GM23338 (cell line): ENCODE measurements at regions not wholly inside any gene's neighbourhood (a gene's known extent, or its start where the extent isn't known, plus 50 kb on each side); places are given as distances from the start of the nearest gene placed in this dataset.

Source experiments
- CREB1 ChIP-seq: fragments of 250-450 bp; sonication (Bioruptor Pico); IDR thresholded peaks from 2 replicates; pipeline ENCODE4 v1.5.0; 2020; ENCODE audit warnings: low read depth, mild to moderate bottlenecking, moderate library complexity
- CTCF ChIP-seq, 2 experiments: fragments of 200-600 bp in 1 of 2; sonication (generic) in 1 of 2; conservative IDR thresholded peaks; 2 replicates each; pipeline versions ENCODE4 v1.5.1 to v1.6.1; 2016 to 2017; ENCODE audit warnings: antibody characterized with exemption in 2 of 2, low read depth in 2 of 2, mild to moderate bottlenecking in 2 of 2, moderate library complexity in 1 of 2
- EZH2 ChIP-seq: fragments of 200-600 bp; sonication (generic); IDR thresholded peaks from one replicate; pipeline ENCODE4 v1.8.0; 2017; ENCODE audit warnings: antibody characterized with exemption, mild to moderate bottlenecking, low read depth; ENCODE audit not compliant: unreplicated experiment
- EZH2phosphoT487 ChIP-seq: fragments of 200-600 bp; sonication (generic); IDR thresholded peaks from one replicate; pipeline ENCODE4 v1.8.1; 2018; ENCODE audit warnings: antibody characterized with exemption; ENCODE audit not compliant: unreplicated experiment
- JUNB ChIP-seq: IDR thresholded peaks from one replicate; pipeline ENCODE4 v1.6.1; 2016; ENCODE audit warnings: antibody characterized with exemption; ENCODE audit not compliant: unreplicated experiment
- NANOG ChIP-seq: IDR thresholded peaks from 2 replicates; pipeline ENCODE4 v1.6.1; 2016; ENCODE audit warnings: antibody characterized with exemption, borderline replicate concordance
- POLR2AphosphoS5 ChIP-seq: IDR thresholded peaks from 2 replicates; pipeline ENCODE4 v1.6.1; 2016; ENCODE audit warnings: antibody characterized with exemption, low read depth
- REST ChIP-seq: IDR thresholded peaks from one replicate; pipeline ENCODE4 v1.6.1; 2018; ENCODE audit warnings: antibody characterized with exemption; ENCODE audit not compliant: unreplicated experiment
- STAT1 ChIP-seq: IDR thresholded peaks from one replicate; pipeline ENCODE4 v1.6.1; 2016; ENCODE audit warnings: antibody characterized with exemption; ENCODE audit not compliant: unreplicated experiment
- ZNF114 ChIP-seq: fragments of 250-450 bp; sonication (Bioruptor Pico); IDR thresholded peaks from 2 replicates; pipeline ENCODE4 v1.5.0; 2020; ENCODE audit warnings: mild to moderate bottlenecking, moderate library complexity
- ZNF331 ChIP-seq: fragments of 250-450 bp; sonication (Bioruptor Pico); IDR thresholded peaks from 2 replicates; pipeline ENCODE4 v1.5.0; 2020; ENCODE audit warnings: low read depth, mild to moderate bottlenecking, moderate library complexity
- ZNF462 ChIP-seq: fragments of 250-450 bp; sonication (Bioruptor Pico); IDR thresholded peaks from 2 replicates; pipeline ENCODE4 v1.5.0; 2020; ENCODE audit warnings: mild to moderate bottlenecking, moderate library complexity
- TF ChIP-seq, protein P1 (sequence below): IDR thresholded peaks from 2 replicates; pipeline ENCODE4 v1.6.1; 2016; ENCODE audit warnings: antibody characterized with exemption

GRCh38 chr18:4536447-4536846, 81.3 kb upstream of the DLGAP1 start:
- TF ChIP-seq CTCF (conservative IDR thresholded peaks at IDR 0.05; ENCODE audit: low read depth in 2 of 2) = no peak
- no peak for TF ChIP-seq REST
- TF ChIP-seq POLR2AphosphoS5 = no peak
- TF ChIP-seq EZH2 = no peak
- TF ChIP-seq STAT1 = no peak
- no peak for TF ChIP-seq JUNB
- TF ChIP-seq CREB1 (CRISPR knock-in tag) = no peak
- TF ChIP-seq NANOG = no peak
- TF ChIP-seq EZH2phosphoT487 = no peak
- TF ChIP-seq, protein P1, sequence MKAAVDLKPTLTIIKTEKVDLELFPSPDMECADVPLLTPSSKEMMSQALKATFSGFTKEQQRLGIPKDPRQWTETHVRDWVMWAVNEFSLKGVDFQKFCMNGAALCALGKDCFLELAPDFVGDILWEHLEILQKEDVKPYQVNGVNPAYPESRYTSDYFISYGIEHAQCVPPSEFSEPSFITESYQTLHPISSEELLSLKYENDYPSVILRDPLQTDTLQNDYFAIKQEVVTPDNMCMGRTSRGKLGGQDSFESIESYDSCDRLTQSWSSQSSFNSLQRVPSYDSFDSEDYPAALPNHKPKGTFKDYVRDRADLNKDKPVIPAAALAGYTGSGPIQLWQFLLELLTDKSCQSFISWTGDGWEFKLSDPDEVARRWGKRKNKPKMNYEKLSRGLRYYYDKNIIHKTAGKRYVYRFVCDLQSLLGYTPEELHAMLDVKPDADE = no peak
- no peak for TF ChIP-seq ZNF331
- TF ChIP-seq ZNF114 (CRISPR knock-in tag) = no peak
- TF ChIP-seq ZNF462 = no peak
